Hippocampal formation (tissue), 2 donors: ENCODE measurements at regions not wholly inside any gene's neighbourhood (a gene's known extent, or its start where the extent isn't known, plus 50 kb on each side); places are given as distances from the start of the nearest gene placed in this dataset.

Experiments
- DNase-seq, 2 donors: peaks; one replicate each; lab custom pipeline; 2025; lab: John Stamatoyannopoulos, UW

DNA sequence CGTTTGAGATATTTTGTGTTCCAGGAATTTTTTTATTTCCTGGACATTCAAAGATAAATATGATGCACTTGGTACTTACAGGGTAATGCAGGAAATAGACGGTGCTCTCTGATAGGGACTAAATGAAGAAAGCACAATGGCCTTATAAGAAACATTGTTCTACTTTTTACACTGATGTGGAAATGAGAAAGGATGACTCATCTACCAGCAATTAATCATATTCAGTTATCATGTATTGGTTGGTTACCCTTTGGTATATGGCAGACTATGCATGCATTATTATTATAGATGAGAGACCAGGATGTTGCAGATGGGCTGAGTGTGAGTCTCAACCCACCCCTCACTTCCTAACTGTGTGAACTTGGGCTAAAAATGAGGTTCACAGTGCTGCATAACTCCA lies 222.2 kb downstream of the FLRT2 start:
- DNase-seq = no peak

GRCh38 chr14:85744573-85744972 lies 214.6 kb downstream of the FLRT2 start:
- DNase-seq = no peak

DNA sequence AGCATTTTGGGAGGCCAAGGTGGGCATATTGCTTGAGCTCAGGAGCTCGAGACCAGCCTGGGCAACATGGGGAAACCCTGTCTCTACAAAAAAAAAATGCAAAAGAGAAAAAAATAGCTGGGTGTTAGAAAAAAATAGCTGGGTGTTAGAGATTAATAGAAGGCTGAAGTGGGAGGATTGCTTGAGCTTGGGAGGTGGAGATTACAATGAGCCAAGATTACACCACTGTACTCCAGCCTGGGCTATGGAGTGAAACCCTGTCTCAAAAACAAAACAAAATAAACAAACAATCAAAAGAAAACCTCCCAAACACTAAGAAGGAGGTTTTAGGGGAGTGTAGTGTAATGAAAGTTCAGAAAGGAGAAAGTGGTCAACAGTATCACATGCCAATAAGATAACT lies 202.1 kb downstream of the FLRT2 start:
- no peak for DNase-seq

DNA sequence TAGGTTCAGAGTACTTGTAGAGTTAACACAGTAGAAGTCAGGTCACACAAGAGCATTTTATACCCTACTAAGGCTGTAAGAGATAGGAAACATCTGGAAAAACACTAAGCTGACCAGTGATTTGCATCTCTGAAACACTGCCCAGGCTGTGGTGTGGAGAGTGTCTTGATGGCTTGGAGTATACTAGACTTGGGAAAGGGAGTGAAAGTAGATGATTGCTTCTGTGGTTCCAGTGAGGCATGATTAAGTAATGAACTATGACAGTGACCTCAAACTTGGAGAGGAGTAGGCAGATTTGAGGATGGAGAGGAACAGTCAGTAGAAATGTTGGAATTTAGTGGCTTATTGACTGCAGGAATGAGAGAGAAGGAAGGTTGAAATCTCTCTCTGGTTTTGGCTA lies 201.2 kb downstream of the FLRT2 start:
- DNase-seq = no peak

DNA sequence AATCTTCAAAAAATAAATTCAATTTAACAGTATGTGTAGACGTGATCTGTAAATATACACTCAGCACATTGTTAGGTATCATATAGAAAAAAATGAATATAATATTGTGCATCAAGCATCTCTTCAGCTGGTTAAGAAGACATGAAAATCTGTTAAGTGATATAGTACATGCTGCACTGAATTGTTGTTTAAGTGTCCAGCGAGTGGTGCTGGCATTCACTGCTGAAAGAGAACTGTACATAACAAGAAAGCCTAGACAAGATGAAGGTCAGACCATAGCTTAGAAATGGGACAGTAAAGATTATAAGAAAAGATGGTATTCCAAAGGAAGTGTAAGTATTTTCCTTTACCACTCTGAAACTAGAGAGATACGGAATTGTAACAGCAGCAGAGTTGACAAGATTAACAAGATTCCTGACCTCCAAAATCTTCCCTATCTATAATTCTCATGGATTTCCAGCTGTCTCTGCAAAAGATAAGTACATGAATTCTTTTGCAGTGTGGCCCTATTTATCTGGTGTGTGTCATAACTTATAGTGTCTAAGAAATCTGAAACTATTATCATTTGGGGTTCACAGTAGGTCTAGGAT lies 198.6 kb downstream of the FLRT2 start:
- DNase-seq = no peak

- no peak for DNase-seq
These were observed 184.1 kb downstream of the FLRT2 start for GRCh38 chr14:85714069-85714468.

DNA sequence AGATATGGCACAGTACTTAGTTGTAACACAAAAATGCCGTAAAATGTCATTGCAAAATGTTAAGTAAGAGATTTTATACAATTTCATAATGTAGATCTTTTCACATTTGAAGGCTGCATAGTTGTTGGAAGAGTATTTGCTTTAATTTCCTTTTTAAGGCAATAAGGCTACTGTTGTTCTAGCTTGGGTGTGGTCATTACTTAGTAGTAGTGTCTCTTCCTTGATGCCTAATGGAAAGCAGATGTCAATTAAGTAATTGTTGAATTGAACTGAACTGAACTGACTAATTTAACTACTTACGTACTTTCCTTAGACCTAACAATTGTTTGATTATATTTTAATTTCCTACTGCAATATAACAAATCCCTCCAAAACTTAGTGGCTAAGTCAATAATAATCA lies 181.7 kb downstream of the FLRT2 start:
- no peak for DNase-seq
